Calu3 (cell line): ENCODE measurements at regions not wholly inside any gene's neighbourhood (a gene's known extent, or its start where the extent isn't known, plus 50 kb on each side); places are given as distances from the start of the nearest gene placed in this dataset.

Experiments
- BruUV-seq: library from RNA; stranded (reverse); fragments of 400-500 nt; replicated peaks from 2 replicates; lab custom pipeline; 2021; lab: Mats Ljungman, UMichigan
- CTCF ChIA-PET: fragments of 300-600 bp; sonication (Branson Sonifier 250); formaldehyde crosslinking; loops from one replicate; lab custom pipeline; 2022; ENCODE audit warnings: antibody characterized with exemption; lab: Charles Lee
- DNase-seq: peaks from one replicate; pipeline ENCODE4 v3.0.0; 2022
- H3K27ac Mint-ChIP-seq: one replicate; pipeline ENCODE4 v1.8.0; 2022; ENCODE audit warnings: mixed read lengths; ENCODE audit not compliant: unreplicated experiment
- H3K27me3 Mint-ChIP-seq: one replicate; pipeline ENCODE4 v1.8.0; 2022; ENCODE audit warnings: mixed read lengths; ENCODE audit not compliant: unreplicated experiment
- H3K36me3 Mint-ChIP-seq: one replicate; pipeline ENCODE4 v1.8.0; 2022; ENCODE audit warnings: mild to moderate bottlenecking, moderate library complexity, mixed read lengths; ENCODE audit not compliant: insufficient read depth, unreplicated experiment
- H3K4me1 Mint-ChIP-seq: one replicate; pipeline ENCODE4 v1.8.0; 2022; ENCODE audit warnings: mild to moderate bottlenecking, low read depth, mixed read lengths; ENCODE audit not compliant: unreplicated experiment
- H3K4me3 Mint-ChIP-seq: one replicate; pipeline ENCODE4 v1.8.0; 2022; ENCODE audit warnings: mild to moderate bottlenecking, low read depth, moderate library complexity, mixed read lengths; ENCODE audit not compliant: unreplicated experiment
- H3K9me3 Mint-ChIP-seq: one replicate; pipeline ENCODE4 v1.8.0; 2022; ENCODE audit warnings: low read depth, mixed read lengths; ENCODE audit not compliant: unreplicated experiment
- intact Hi-C: fragments of 100-400 bp; cut with micrococcal nuclease; formaldehyde crosslinking; loops from one replicate; pipeline ENCODE4 v1.10.0; 2022; ENCODE audit not compliant: unreplicated experiment
- TF ChIP-seq, protein P1 (sequence below): fragments of 200-600 bp; IDR thresholded peaks from one replicate; pipeline ENCODE4 v1.8.0; 2022; ENCODE audit warnings: antibody characterized with exemption; ENCODE audit not compliant: unreplicated experiment

- intact Hi-C loops: no loop called here
- H3K4me3 Mint-ChIP-seq: no peak overlapping the region
- peaks cover 5% of the 10 kb centered on the region for H3K27me3 Mint-ChIP-seq
- H3K9me3 Mint-ChIP-seq: no peaks in the 10 kb centered on the region
- CTCF ChIA-PET: interaction anchor here (1.8 kb wide), 1 partner anchor 11 kb away, joined by 3 read pairs; no protein-coding TSS in a partner anchor
- DNase-seq: no peak
- peaks cover 8% of the 10 kb centered on the region for H3K4me1 Mint-ChIP-seq
- BruUV-seq: no TSS peak
- no peak overlapping the region for H3K27ac Mint-ChIP-seq
- no peaks in the 10 kb centered on the region for H3K36me3 Mint-ChIP-seq
- TF ChIP-seq, protein P1, sequence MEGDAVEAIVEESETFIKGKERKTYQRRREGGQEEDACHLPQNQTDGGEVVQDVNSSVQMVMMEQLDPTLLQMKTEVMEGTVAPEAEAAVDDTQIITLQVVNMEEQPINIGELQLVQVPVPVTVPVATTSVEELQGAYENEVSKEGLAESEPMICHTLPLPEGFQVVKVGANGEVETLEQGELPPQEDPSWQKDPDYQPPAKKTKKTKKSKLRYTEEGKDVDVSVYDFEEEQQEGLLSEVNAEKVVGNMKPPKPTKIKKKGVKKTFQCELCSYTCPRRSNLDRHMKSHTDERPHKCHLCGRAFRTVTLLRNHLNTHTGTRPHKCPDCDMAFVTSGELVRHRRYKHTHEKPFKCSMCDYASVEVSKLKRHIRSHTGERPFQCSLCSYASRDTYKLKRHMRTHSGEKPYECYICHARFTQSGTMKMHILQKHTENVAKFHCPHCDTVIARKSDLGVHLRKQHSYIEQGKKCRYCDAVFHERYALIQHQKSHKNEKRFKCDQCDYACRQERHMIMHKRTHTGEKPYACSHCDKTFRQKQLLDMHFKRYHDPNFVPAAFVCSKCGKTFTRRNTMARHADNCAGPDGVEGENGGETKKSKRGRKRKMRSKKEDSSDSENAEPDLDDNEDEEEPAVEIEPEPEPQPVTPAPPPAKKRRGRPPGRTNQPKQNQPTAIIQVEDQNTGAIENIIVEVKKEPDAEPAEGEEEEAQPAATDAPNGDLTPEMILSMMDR: no peak
Observed at GRCh38 chr20:51198876-51199523, 176.1 kb upstream of the KCNG1 start.

- CTCF ChIA-PET: no interaction called here
- Mint-ChIP-seq H3K4me1 (peaks cover 8% of the 10 kb centered on the region), H3K27ac (no peak overlapping the region), H3K27me3 (no peaks in the 10 kb centered on the region), H3K4me3 (no peak overlapping the region), H3K9me3 (no peaks in the 10 kb centered on the region), H3K36me3 (no peaks in the 10 kb centered on the region)
- TF ChIP-seq, protein P1: no peak
- BruUV-seq: no TSS peak
- intact Hi-C loops: no loop called here
- no peak for DNase-seq
Observed at GRCh38 chr20:51198238-51198637, 175.3 kb upstream of the KCNG1 start.

DNA sequence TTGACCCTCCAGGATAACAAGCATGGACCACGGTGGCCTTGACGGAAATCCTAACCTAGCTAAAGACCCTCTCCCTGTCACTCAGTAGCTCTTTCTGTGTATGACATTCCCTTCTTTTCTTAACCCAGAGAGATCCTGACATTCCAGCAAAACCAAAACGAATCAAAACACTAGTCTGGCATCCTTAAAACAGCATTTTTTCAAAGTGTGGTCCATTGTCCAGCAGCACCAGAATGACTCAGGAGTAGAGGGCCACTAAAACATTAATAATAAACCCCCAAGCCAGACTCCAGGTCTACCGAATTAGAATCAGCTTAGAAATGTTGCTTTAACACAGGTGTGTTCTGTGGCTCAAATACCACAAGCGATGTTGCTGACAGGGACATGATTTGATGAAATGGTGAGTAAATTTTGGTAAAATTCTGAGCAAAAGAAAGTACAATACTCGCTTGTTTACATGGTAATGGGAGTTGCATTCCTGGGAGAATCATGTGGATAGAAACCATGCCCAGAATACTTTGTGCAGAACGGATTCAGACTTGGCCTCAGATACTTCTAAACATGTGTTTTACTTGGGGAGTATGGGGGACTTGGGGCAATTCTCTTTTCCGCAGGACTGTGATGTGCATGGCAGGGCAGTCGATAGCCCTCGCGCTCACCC lies 174.2 kb upstream of the KCNG1 start:
- intact Hi-C loops: no loop called here
- Mint-ChIP-seq H3K4me1 (peaks cover 8% of the 10 kb centered on the region), H3K4me3 (no peak overlapping the region), H3K27me3 (no peaks in the 10 kb centered on the region), H3K9me3 (no peaks in the 10 kb centered on the region), H3K27ac (no peak overlapping the region), H3K36me3 (no peaks in the 10 kb centered on the region)
- DNase-seq: no peak
- CTCF ChIA-PET: no interaction called here
- no TSS peak for BruUV-seq
- TF ChIP-seq, protein P1: no peak

DNA sequence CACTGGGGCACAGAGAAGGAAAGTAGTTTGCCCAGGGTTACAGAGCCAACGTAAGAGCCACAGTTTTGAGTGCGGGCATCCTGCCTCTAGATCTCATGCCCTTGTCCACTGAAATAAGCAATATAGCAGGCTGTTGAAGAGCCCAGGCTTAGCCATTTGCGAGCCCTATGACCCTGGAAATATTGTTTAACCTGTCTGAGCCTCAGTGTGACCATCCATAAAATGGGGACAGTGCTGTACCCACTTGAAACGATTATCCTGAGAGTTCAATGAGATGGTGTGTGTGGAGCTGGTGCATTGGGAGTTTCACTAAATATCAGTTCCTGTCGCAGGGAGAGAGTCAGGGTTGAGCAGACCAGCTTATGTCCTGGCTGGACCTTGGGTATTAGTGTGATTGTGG lies 173.1 kb upstream of the KCNG1 start:
- no peak for DNase-seq
- TF ChIP-seq, protein P1: no peak
- H3K36me3 Mint-ChIP-seq: no peaks in the 10 kb centered on the region
- H3K27ac Mint-ChIP-seq: no peak overlapping the region
- CTCF ChIA-PET: interaction anchor here (1.1 to 1.4 kb wide), 2 partner anchors 12 to 181 kb away, joined by 4 to 5 read pairs; no protein-coding TSS in a partner anchor
- H3K4me1 Mint-ChIP-seq: peaks cover 8% of the 10 kb centered on the region
- no peaks in the 10 kb centered on the region for H3K27me3 Mint-ChIP-seq
- BruUV-seq: no TSS peak
- intact Hi-C loops: no loop called here
- H3K4me3 Mint-ChIP-seq: no peak overlapping the region
- H3K9me3 Mint-ChIP-seq: no peaks in the 10 kb centered on the region
